Left lobe of liver (tissue), 2 donors: ENCODE measurements at regions not wholly inside any gene's neighbourhood (a gene's known extent, or its start where the extent isn't known, plus 50 kb on each side); places are given as distances from the start of the nearest gene placed in this dataset.

Source experiments
- ATAC-seq: fragments of 200-7000 bp; cut with Tn5 transposase; one replicate; pipeline ENCODE4 v1.9.1; 2020; ENCODE audit warnings: mild to moderate bottlenecking, moderate library complexity
- DNase-seq: peaks from one replicate; pipeline ENCODE4 v3.0.0-alpha.2; 2020; ENCODE audit warnings: low spot score
- donor health status: DM: no; HTN: no; CAD: no; lungs with moderate emphysema.
- donor health status: DM: no; HTN: yes; CAD: no.

GRCh38 chr4:123496421-123496820 is 99.8 kb downstream of the SPRY1 start:
- no peak for ATAC-seq
- DNase-seq = no peak

GRCh38 chr4:123497340-123497739 is 100.7 kb downstream of the SPRY1 start:
- no peak for ATAC-seq

GRCh38 chr4:123501733-123502132 is 105.1 kb downstream of the SPRY1 start:
- no peak for DNase-seq
- ATAC-seq = no peak

More at GRCh38 chr4:123497340-123497739, 100.7 kb downstream of the SPRY1 start:
- no peak for DNase-seq

DNA sequence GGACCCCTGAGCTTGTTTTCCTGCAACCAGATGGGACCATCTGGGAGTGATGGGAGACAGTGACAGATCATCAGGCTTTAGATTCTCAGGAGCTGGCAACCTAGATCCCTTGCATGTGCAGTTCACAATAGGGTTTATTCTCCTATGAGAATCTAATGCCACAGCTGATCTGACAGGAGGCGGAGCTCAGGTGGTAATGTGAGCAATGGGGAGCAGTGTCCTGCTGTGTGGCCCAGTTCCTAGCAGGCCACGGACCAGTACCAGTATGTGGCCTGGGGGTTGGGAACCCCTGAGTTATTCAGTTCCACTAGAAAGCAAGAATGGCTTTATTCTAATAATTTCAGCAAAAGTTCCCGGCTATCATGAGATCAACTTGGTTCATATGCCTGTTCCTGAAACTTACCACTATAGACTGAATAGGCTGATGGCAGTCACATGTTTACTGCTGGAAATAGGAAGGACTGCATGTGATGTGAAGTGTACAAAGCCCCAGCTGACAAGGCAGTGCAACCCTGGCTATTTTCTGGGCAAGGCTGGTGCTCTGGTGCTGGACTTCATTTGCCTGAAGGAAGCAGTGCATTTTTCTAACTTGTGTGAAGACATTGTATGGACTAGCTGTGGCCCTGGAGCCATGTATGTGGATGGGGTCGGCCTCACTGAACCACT is 107.2 kb downstream of the SPRY1 start:
- ATAC-seq = peak; percentile 43
- no peak for DNase-seq

GRCh38 chr4:123505095-123506010 is 108.8 kb downstream of the SPRY1 start:
- DNase-seq = peak; percentile 48

DNA sequence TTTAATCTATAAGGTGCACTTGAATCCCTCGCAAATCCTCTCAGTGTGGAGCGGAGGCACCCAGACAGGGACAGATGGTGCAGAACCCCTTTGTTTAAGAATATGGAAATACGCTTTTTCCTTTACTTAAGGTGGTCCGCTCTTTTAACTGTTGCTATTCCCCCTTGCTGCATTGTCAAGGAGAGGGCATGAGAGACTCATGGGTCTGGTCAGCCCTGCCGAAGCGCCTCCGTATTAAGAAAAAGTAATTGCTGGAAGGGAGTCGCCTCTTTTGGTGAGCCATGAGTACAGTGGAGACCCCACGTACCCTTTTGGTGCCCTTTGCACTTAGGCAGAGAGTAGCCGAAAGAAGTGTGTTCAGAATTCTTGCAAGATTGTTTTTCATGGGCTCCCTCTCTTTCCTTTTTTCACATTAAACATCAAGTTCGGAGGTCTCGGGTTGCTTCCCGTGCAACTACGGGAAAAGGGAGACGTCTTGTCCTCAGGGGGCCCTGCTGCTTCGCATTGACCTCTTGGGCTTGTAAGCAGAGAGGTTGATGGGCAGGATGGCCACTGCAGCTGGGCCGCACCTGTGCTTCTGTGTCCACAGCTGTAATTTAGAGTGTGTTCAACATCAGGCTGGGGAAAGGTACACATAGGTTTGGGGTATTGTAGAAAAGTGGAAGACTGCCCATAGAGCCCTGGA is 109.6 kb downstream of the SPRY1 start:
- ATAC-seq (no peak), DNase-seq (no peak)

More at GRCh38 chr4:123505095-123506010, 108.8 kb downstream of the SPRY1 start:
- ATAC-seq = peak; percentile 66

DNA sequence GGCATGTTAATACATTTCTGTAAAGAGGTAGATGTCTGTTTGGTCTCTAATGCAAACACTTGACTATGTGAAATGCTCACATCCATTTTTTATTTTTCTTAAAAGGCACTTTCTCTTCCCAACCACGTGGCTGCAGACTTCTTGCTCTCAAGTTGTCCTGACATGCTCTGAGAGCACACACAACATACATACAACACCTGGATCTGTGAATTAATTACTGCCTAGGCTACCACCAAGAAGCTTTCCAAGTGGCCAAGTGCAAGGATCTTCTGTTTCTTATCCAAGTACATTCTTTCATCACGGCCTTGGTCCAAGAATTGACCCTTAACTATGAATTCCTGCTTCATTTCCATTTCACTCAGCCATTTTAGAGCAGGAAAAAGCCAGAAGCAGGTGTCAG is 110.8 kb downstream of the SPRY1 start:
- no peak for DNase-seq
- ATAC-seq = no peak

GRCh38 chr4:123510221-123510620 is 113.6 kb downstream of the SPRY1 start:
- no peak for DNase-seq
- no peak for ATAC-seq

- no peak for DNase-seq
- no peak for ATAC-seq
Observed at GRCh38 chr4:123510659-123511058, 114.1 kb downstream of the SPRY1 start.

GRCh38 chr4:123516576-123516975 is 120.0 kb downstream of the SPRY1 start:
- no peak for ATAC-seq
- no peak for DNase-seq

DNA sequence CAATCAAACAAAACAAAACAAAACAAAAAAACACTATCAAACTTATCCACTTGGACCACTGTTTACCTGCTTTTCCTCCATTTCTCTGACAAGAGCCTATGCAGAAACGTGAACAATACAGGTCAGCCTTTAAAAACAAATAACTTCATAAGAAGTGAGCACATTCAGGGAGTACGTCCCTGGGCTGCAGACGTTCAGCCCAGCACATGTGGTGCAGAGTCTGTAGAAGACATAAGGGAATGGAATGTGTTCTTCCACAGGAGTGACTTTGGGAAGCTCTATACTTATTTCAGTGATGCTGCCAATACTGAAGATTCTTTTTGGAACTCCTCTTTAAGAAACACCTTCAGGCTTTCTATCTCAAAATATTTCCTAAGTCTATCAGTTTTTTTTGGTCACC is 120.6 kb downstream of the SPRY1 start:
- DNase-seq (no peak), ATAC-seq (no peak)

DNA sequence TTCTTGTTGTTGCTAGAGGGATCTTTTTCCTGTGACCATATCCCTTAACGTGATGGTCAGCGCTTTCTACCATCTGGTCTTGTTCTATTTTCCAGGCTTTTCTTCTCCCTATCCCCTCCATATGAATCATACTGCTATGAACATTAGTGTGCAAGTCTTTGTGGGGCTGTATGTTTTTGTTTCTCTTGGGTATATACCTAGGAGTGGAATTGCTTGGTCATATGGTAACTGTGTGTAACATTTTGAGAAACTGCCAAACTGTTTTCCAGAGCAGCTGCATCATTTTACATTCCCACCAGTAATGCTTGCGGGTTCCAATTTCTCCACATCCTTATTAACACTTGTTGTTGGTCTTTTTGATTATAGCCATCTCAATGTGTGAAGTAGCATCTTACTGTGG is 121.4 kb downstream of the SPRY1 start:
- ATAC-seq (no peak), DNase-seq (no peak)

- no peak for DNase-seq
- no peak for ATAC-seq
Observed at GRCh38 chr4:123520325-123520724, 123.7 kb downstream of the SPRY1 start.

- DNase-seq = no peak
- no peak for ATAC-seq
Observed at GRCh38 chr4:123522081-123522480, 125.5 kb downstream of the SPRY1 start.

- DNase-seq = no peak
Observed at GRCh38 chr4:123522646-123523045, 126.1 kb downstream of the SPRY1 start.

GRCh38 chr4:123524958-123525628 is 128.5 kb downstream of the SPRY1 start:
- no peak for DNase-seq
- ATAC-seq = no peak

More at GRCh38 chr4:123522646-123523045, 126.1 kb downstream of the SPRY1 start:
- ATAC-seq = no peak

DNA sequence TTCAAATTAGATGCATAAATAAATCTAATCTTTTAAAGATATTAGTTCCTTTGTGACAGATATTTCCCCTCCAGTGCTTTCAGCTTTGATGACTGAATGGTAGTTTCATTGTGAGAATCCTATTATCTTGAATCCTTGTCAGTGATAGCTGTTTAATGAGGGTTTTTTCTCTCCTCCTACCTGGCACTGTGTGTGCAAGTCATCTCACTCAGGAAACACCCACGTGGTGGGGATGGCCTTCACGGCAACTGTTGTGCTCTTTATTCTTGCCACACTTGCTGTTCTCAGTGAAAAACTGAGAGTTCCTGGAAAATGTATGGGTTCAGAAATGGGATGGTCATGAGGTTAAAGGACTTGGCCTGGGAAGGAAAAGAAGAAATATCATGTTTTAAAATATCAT is 129.9 kb downstream of the SPRY1 start:
- DNase-seq (no peak), ATAC-seq (no peak)

DNA sequence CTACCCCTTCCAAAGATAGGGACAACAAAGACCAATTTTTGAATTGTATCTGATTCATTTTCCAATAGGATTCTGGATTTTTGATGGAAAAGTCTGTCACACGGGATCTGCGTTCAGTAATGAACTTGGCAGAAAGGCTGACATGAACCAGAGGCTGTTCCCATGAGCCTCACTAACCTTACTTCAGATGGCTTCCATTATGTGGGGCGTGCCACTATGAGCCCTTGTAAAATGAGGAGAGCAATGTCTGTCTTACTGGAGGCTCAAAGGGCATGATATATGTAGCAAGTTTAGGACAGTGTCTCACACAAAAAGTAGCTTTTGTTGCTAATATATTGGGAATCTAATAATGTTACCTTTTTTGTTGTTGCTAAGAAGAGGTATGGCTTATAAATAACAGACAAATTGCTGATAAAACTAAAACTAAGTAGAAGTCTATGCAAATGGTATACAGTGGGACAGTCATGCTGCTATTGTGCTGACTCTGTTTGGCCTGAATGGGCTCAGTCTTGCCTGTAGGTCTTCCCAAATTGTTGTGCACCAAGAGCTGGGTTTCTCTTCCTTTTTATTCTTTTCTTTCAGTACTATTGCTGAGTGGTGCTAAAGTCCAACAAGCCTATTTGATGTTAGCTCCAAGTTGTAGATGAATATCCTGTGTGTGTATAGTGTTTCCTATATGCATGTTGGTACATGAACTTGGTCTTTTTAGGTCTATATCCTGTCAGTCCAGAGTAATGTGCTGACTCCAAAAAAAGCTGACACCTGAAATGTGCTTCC is 132.1 kb downstream of the SPRY1 start:
- ATAC-seq = peak; percentile 13

DNA sequence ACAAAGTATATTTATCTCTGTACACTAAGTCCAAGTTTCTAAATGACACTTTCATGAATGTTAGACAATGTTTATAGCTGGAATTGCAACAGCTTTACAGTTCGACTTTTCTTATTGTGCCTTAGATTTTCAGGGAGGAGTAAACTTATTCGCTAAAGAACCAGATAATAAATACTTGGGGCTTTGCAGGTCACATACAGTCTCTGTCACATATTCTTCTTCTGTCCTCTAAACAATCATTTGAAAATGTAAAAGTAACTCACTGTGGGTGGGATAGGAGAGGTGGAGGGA is 132.6 kb downstream of the SPRY1 start:
- DNase-seq = no peak
- ATAC-seq = no peak

More for the DNA sequence above, 132.1 kb downstream of the SPRY1 start:
- no peak for DNase-seq

DNA sequence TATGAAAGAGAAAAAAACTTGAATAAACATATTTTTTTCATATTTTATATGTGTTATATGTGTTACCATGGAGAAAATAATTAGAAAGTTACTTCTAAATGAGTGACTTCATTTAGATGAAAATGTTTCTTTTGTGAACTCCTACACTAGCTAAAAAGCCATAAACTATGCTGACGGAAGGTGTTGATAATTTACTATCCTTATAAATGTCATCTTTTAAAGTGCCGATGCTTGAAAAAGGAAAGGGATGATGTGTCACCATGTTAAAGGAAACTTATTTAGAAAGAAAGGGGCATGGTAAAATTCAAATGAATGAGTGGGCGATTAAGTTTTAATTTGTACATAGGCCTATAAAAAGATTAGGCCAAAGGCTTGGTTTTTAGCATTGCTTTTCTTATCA is 133.8 kb downstream of the SPRY1 start:
- ATAC-seq (no peak), DNase-seq (no peak)
